MM.1S (cell line): ENCODE measurements at regions not wholly inside any gene's neighbourhood (a gene's known extent, or its start where the extent isn't known, plus 50 kb on each side); places are given as distances from the start of the nearest gene placed in this dataset.

ENCODE experiments used
- EZH2 ChIP-seq: fragments of 300-600 bp; sonication (generic); optimal IDR thresholded peaks from 2 replicates; pipeline ENCODE3; 2017; ENCODE audit warnings: low read depth, mild to moderate bottlenecking, antibody characterized with exemption, low read length, mixed read lengths
- EZH2phosphoT487 ChIP-seq: fragments of 300-600 bp; sonication (generic); IDR thresholded peaks from 2 replicates; pipeline ENCODE4 v1.6.1; 2018; ENCODE audit warnings: antibody characterized with exemption, low read length
- TF ChIP-seq, protein P1 (sequence below): fragments of 300-600 bp; sonication (generic); IDR thresholded peaks from 2 replicates; pipeline ENCODE4 v1.5.1; 2016; ENCODE audit warnings: antibody characterized with exemption, low read length, mixed read lengths

DNA sequence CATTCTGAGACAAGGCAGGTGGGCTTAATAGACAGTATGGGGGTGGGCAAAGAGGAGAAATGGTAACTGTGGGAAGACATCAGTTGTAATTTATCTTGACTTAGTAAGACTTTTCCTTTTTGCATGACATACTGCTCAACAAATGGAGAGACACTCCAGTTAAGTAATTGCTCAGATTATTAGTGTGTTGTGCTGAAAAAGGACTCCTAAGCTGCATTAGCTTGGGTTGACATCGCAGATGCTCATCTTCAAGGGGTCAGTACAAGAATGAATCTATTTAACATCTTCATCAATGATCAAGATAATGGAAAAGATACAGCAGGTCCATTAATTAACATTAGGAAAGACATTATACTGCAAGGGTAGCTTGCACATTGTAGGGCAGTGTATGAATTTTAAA, 181.1 kb upstream of the ELAVL2 start:
- TF ChIP-seq, protein P1, sequence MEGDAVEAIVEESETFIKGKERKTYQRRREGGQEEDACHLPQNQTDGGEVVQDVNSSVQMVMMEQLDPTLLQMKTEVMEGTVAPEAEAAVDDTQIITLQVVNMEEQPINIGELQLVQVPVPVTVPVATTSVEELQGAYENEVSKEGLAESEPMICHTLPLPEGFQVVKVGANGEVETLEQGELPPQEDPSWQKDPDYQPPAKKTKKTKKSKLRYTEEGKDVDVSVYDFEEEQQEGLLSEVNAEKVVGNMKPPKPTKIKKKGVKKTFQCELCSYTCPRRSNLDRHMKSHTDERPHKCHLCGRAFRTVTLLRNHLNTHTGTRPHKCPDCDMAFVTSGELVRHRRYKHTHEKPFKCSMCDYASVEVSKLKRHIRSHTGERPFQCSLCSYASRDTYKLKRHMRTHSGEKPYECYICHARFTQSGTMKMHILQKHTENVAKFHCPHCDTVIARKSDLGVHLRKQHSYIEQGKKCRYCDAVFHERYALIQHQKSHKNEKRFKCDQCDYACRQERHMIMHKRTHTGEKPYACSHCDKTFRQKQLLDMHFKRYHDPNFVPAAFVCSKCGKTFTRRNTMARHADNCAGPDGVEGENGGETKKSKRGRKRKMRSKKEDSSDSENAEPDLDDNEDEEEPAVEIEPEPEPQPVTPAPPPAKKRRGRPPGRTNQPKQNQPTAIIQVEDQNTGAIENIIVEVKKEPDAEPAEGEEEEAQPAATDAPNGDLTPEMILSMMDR = no peak
- TF ChIP-seq EZH2 (no peak), EZH2phosphoT487 (no peak)
